ENCODE measurements at regions not wholly inside any gene's neighbourhood (a gene's known extent, or its start where the extent isn't known, plus 50 kb on each side); places are given as distances from the start of the nearest gene placed in this dataset.

- Histone ChIP-seq H3K14ac (ENCODE audit: insufficient read length) (no peak overlapping the region), H3K4me1 (replicated peaks in 1 of 4; ENCODE audit: control insufficient read depth in 3 of 4, insufficient read depth in 4 of 4, low read length in 3 of 4) (no peaks in the 10 kb centered on the region), H3K18ac (ENCODE audit: extremely low read depth, low read length) (no peak overlapping the region), H2BK5ac (ENCODE audit: low read depth, low read length) (no peak overlapping the region), H2BK12ac (ENCODE audit: low read depth, low read length) (no peak overlapping the region), H3K36me3 (ENCODE audit: control insufficient read depth in 2 of 4, insufficient read depth in 4 of 4, low read length in 3 of 4) (no peaks in the 10 kb centered on the region), H4K8ac (ENCODE audit: extremely low read depth, insufficient read depth, low read length) (no peak overlapping the region), H3K23me2 (ENCODE audit: low read depth, low read length) (no peaks in the 10 kb centered on the region), H3K9me3 (ENCODE audit: insufficient read depth in 2 of 2, low read depth in 1 of 2, low read length in 1 of 2) (no peaks in the 10 kb centered on the region), H4K5ac (ENCODE audit: insufficient read length, low read depth, low read length) (no peak overlapping the region), H3K23ac (ENCODE audit: insufficient read length) (no peak overlapping the region), H2AK5ac (ENCODE audit: low read depth, low read length) (no peak overlapping the region), H2BK20ac (ENCODE audit: low read length) (no peak overlapping the region), H3K27ac (ENCODE audit: low read depth, low read length) (no peak overlapping the region), H3K79me2 (ENCODE audit: control insufficient read depth in 1 of 2, insufficient read depth in 2 of 2, low read length in 2 of 2) (no peaks in the 10 kb centered on the region), H2BK15ac (ENCODE audit: low read length) (no peak overlapping the region), H3K79me1 (ENCODE audit: low read depth, low read length) (no peaks in the 10 kb centered on the region), H3K56ac (replicated peaks; ENCODE audit: insufficient read length, low read depth, low read length) (no peak overlapping the region), H4K91ac (replicated peaks; ENCODE audit: insufficient read length, low read length) (no peak overlapping the region), H3K9ac (replicated peaks in 1 of 4; ENCODE audit: extremely low read depth in 1 of 4, low read depth in 3 of 4, low read length in 3 of 4) (no peak overlapping the region), H3K4me3 (ENCODE audit: extremely low read depth in 1 of 4, insufficient read depth in 2 of 4, low read depth in 3 of 4, low read length in 4 of 4) (no peak overlapping the region), H3K27me3 (replicated peaks in 1 of 4; ENCODE audit: control insufficient read depth in 3 of 4, extremely low read depth in 1 of 4, insufficient read depth in 3 of 4, low read length in 3 of 4) (no peaks in the 10 kb centered on the region), H2AFZ (ENCODE audit: low read length) (no peak overlapping the region), H3K4ac (replicated peaks; ENCODE audit: insufficient read length, low read depth, low read length) (no peak overlapping the region), H4K20me1 (replicated peaks in 1 of 2; ENCODE audit: control insufficient read depth in 1 of 2, insufficient read depth in 2 of 2, low read length in 2 of 2) (no peaks in the 10 kb centered on the region), H3K4me2 (ENCODE audit: insufficient read depth in 1 of 2, low read depth in 2 of 2, low read length in 2 of 2) (no peak overlapping the region), H2BK120ac (replicated peaks; ENCODE audit: low read depth, low read length) (no peak overlapping the region)
- no peak for TF ChIP-seq SIRT6 (IDR thresholded peaks at IDR 0.05; ENCODE audit: low read length)
- TF ChIP-seq POLR2A (IDR thresholded peaks at IDR 0.05; ENCODE audit: control extremely low read depth in 1 of 2, low read depth in 2 of 2, low read length in 2 of 2), result no peak
- TF ChIP-seq USF2 (IDR thresholded peaks at IDR 0.05; ENCODE audit: low read length), result no peak
- no peak for TF ChIP-seq MAFK (IDR thresholded peaks at IDR 0.05; ENCODE audit: low read depth, low read length)
- TF ChIP-seq CHD1 (IDR thresholded peaks at IDR 0.05; ENCODE audit: low read depth, low read length), result no peak
- TF ChIP-seq RAD21 (IDR thresholded peaks at IDR 0.05 in 1 of 2, conservative IDR thresholded peaks at IDR 0.05 in 1 of 2; ENCODE audit: low read depth in 2 of 2, low read length in 2 of 2), result no peak
- no peak for TF ChIP-seq PHF8 (conservative IDR thresholded peaks at IDR 0.05; ENCODE audit: low read depth, low read length)
- TF ChIP-seq SP1 (IDR thresholded peaks at IDR 0.05; ENCODE audit: low read depth, low read length), result no peak
- TF ChIP-seq KDM1A (IDR thresholded peaks at IDR 0.05; ENCODE audit: borderline replicate concordance, low read length), result no peak
- no peak for TF ChIP-seq CEBPB (IDR thresholded peaks at IDR 0.05; ENCODE audit: low read depth, low read length)
- FAIRE-seq (no peak), DNase-seq (ENCODE audit: low read depth in 1 of 2, low spot score in 2 of 2) (no peak)
- CTCF ChIA-PET (ENCODE audit: partially characterized antibody), result interaction anchor here (0.9 kb wide), 1 partner anchor 9 kb away, joined by 3 read pairs; no protein-coding TSS in a partner anchor
- POLR2A ChIA-PET (ENCODE audit: partially characterized antibody), result no interaction called here
These were observed 173.4 kb downstream of the BMP4 start for GRCh38 chr14:53783256-53783655.

Measured in H1 (cell line).